IMR-90 (cell line): ENCODE measurements at regions not wholly inside any gene's neighbourhood (a gene's known extent, or its start where the extent isn't known, plus 50 kb on each side); places are given as distances from the start of the nearest gene placed in this dataset.
A peak's percentile ranks its signal among the peaks of the same experiment; 100 is the strongest.

Experiments used
- ATAC-seq: fragments of 200-7000 bp; cut with Tn5 transposase; 2 replicates; pipeline ENCODE4 v1.9.1; 2020; ENCODE audit warnings: low read depth, mild to moderate bottlenecking, moderate library complexity
- BruUV-seq: library from RNA; stranded (reverse); fragments of 400-500 nt; replicated peaks from 2 replicates; lab custom pipeline; 2021; lab: Mats Ljungman, UMichigan
- CTCF ChIA-PET: fragments of 300-600 bp; formaldehyde crosslinking; extraction: SDS; loops from one replicate; lab custom pipeline; 2021; ENCODE audit warnings: antibody characterized with exemption; lab: Yijun Ruan, JAX
- POLR2A ChIA-PET: fragments of 300-600 bp; sonication (Branson Sonifier 250); formaldehyde crosslinking; loops from one replicate; lab custom pipeline; 2022; ENCODE audit warnings: antibody characterized with exemption; ENCODE audit not compliant: unreplicated experiment; lab: Charles Lee
- DNase-seq: peaks from one replicate; pipeline ENCODE4 v3.0.0; 2013
- H2AFZ ChIP-seq: replicated peaks from 2 replicates; pipeline ENCODE3; 2013; ENCODE audit warnings: low read length, mild to moderate bottlenecking; ENCODE audit not compliant: poor library complexity
- H2AK5ac ChIP-seq: 2 replicates; pipeline ENCODE4 v1.6.1; 2013; ENCODE audit warnings: low read depth, low read length, inconsistent platforms
- H2AK9ac ChIP-seq: replicated peaks from 2 replicates; pipeline ENCODE3; 2013; ENCODE audit warnings: mild to moderate bottlenecking, low read depth, low read length, moderate library complexity; ENCODE audit not compliant: poor library complexity
- H2BK120ac ChIP-seq: 2 replicates; pipeline ENCODE4 v1.6.1; 2013; ENCODE audit warnings: low read depth, low read length, inconsistent platforms
- H2BK15ac ChIP-seq: 3 replicates; pipeline ENCODE4 v1.6.1; 2013; ENCODE audit warnings: low read depth, low read length, inconsistent platforms
- H2BK20ac ChIP-seq: 2 replicates; pipeline ENCODE4 v1.6.1; 2013; ENCODE audit warnings: low read depth, mild to moderate bottlenecking, inconsistent platforms, low read length, moderate library complexity
- H2BK5ac ChIP-seq: 2 replicates; pipeline ENCODE4 v1.6.1; 2013; ENCODE audit warnings: mild to moderate bottlenecking, low read depth, low read length, inconsistent platforms; ENCODE audit not compliant: poor library complexity, severe bottlenecking
- H3K14ac ChIP-seq: replicated peaks from 2 replicates; pipeline ENCODE4 v1.6.1; 2013; ENCODE audit warnings: low read depth, low read length, inconsistent platforms
- H3K18ac ChIP-seq: 2 replicates; pipeline ENCODE4 v1.6.1; 2013; ENCODE audit warnings: low read depth, low read length, control low read depth
- H3K23ac ChIP-seq: 2 replicates; pipeline ENCODE4 v1.6.1; 2013; ENCODE audit warnings: low read depth, low read length, inconsistent platforms
- H3K27ac ChIP-seq: 2 replicates; pipeline ENCODE4 v1.5.1; 2013; ENCODE audit warnings: mild to moderate bottlenecking, control low read depth, low read length; ENCODE audit not compliant: insufficient read depth
- H3K27me3 ChIP-seq: 2 replicates; pipeline ENCODE4 v1.6.1; 2013; ENCODE audit warnings: low read length; ENCODE audit not compliant: control insufficient read depth, insufficient read depth
- H3K36me3 ChIP-seq: 2 replicates; pipeline ENCODE4 v1.6.1; 2013; ENCODE audit warnings: low read length, mixed read lengths; ENCODE audit not compliant: control insufficient read depth, insufficient read depth
- H3K4ac ChIP-seq: 2 replicates; pipeline ENCODE4 v1.6.1; 2013; ENCODE audit warnings: low read depth, low read length, inconsistent platforms
- H3K4me1 ChIP-seq: 2 replicates; pipeline ENCODE4 v1.6.1; 2013; ENCODE audit warnings: low read length, mixed read lengths; ENCODE audit not compliant: control insufficient read depth, insufficient read depth
- H3K4me2 ChIP-seq: 2 replicates; pipeline ENCODE4 v1.6.1; 2013; ENCODE audit warnings: low read depth, mild to moderate bottlenecking, control low read depth, low read length, moderate library complexity
- H3K4me3 ChIP-seq: 2 replicates; pipeline ENCODE4 v1.5.1; 2013; ENCODE audit warnings: low read depth, mild to moderate bottlenecking, control low read depth, low read length, moderate library complexity; ENCODE audit not compliant: insufficient read depth
- H3K56ac ChIP-seq: 2 replicates; pipeline ENCODE4 v1.6.1; 2013; ENCODE audit warnings: low read length, inconsistent platforms; ENCODE audit not compliant: insufficient read depth; ENCODE audit errors: extremely low read depth
- H3K79me1 ChIP-seq, 2 experiments: 2 replicates each; pipeline ENCODE4 v1.6.1; 2013; ENCODE audit warnings: low read length in 2 of 2, inconsistent platforms in 1 of 2, low read depth in 1 of 2
- H3K9ac ChIP-seq: 2 replicates; pipeline ENCODE4 v1.6.1; 2013; ENCODE audit warnings: low read depth, low read length, control low read depth
- H3K9me1 ChIP-seq: 2 replicates; pipeline ENCODE4 v1.6.1; 2013; ENCODE audit warnings: low read length, inconsistent platforms; ENCODE audit not compliant: insufficient read depth
- H3K9me3 ChIP-seq: 2 replicates; pipeline ENCODE4 v1.6.1; 2013; ENCODE audit warnings: low read length; ENCODE audit not compliant: control insufficient read depth, insufficient read depth
- H4K20me1 ChIP-seq: 2 replicates; pipeline ENCODE4 v1.6.1; 2013; ENCODE audit warnings: low read length, inconsistent platforms; ENCODE audit not compliant: insufficient read depth
- H4K5ac ChIP-seq: 2 replicates; pipeline ENCODE4 v1.6.1; 2013; ENCODE audit warnings: mild to moderate bottlenecking, low read depth, low read length, control low read depth
- H4K8ac ChIP-seq, 2 experiments: 2 replicates each; pipeline ENCODE4 v1.6.1; 2013; ENCODE audit warnings: low read depth in 2 of 2, low read length in 2 of 2, control low read depth in 1 of 2, inconsistent platforms in 1 of 2
- H4K91ac ChIP-seq: 2 replicates; pipeline ENCODE4 v1.6.1; 2013; ENCODE audit warnings: low read depth, low read length, inconsistent platforms; ENCODE audit not compliant: insufficient read depth
- BHLHE40 ChIP-seq: fragments of 150-350 bp; IDR thresholded peaks from 2 replicates; pipeline ENCODE4 v1.6.1; 2016; ENCODE audit warnings: mild to moderate bottlenecking, low read depth, low read length
- CEBPB ChIP-seq: IDR thresholded peaks from 2 replicates; pipeline ENCODE4 v1.6.1; 2012; ENCODE audit warnings: low read depth, low read length, improper control_type of control experiment
- CHD1 ChIP-seq: IDR thresholded peaks from 2 replicates; pipeline ENCODE4 v1.6.1; 2012; ENCODE audit warnings: low read depth, low read length, improper control_type of control experiment
- CTCF ChIP-seq: conservative IDR thresholded peaks from 2 replicates; pipeline ENCODE4 v1.5.1; 2012; ENCODE audit warnings: mild to moderate bottlenecking, low read depth, low read length, improper control_type of control experiment
- ELK1 ChIP-seq: fragments of 150-350 bp; IDR thresholded peaks from 2 replicates; pipeline ENCODE4 v1.6.1; 2016; ENCODE audit warnings: low read depth, mild to moderate bottlenecking, low read length, moderate library complexity, borderline replicate concordance
- FOS ChIP-seq: fragments of 150-350 bp; IDR thresholded peaks from 2 replicates; pipeline ENCODE4 v1.6.1; 2016; ENCODE audit warnings: low read depth, low read length
- MXI1 ChIP-seq: IDR thresholded peaks from 2 replicates; pipeline ENCODE4 v1.6.1; 2012; ENCODE audit warnings: low read depth, mild to moderate bottlenecking, low read length, moderate library complexity, borderline replicate concordance
- NFE2L2 ChIP-seq: fragments of 150-350 bp; IDR thresholded peaks from 2 replicates; pipeline ENCODE4 v1.6.1; 2016; ENCODE audit warnings: low read depth, mild to moderate bottlenecking, low read length
- POLR2A ChIP-seq: IDR thresholded peaks from 2 replicates; pipeline ENCODE4 v1.6.1; 2012; ENCODE audit warnings: mild to moderate bottlenecking, low read depth, low read length
- RFX5 ChIP-seq: IDR thresholded peaks from 2 replicates; pipeline ENCODE4 v1.8.0; 2012; ENCODE audit warnings: low read depth, mild to moderate bottlenecking, low read length, moderate library complexity
- SMC3 ChIP-seq: fragments of 150-350 bp; IDR thresholded peaks from 2 replicates; pipeline ENCODE4 v1.6.1; 2016; ENCODE audit warnings: low read depth, mild to moderate bottlenecking, antibody characterized with exemption, low read length, moderate library complexity
- USF2 ChIP-seq: fragments of 150-350 bp; IDR thresholded peaks from 2 replicates; pipeline ENCODE4 v1.6.1; 2017; ENCODE audit warnings: mild to moderate bottlenecking, antibody characterized with exemption, low read length, low read depth
- WGBS, 2 experiments: methylation state at CpG; one replicate each; pipeline versions ENCODE4 v1.1.5 to v1.1.7; 2013; ENCODE audit warnings: missing lambda C conversion rate in 2 of 2; ENCODE audit not compliant: insufficient read length in 1 of 2; ENCODE audit errors: extremely low coverage in 2 of 2; 5-methylcytosine and 5-hydroxymethylcytosine counted together
- dilution Hi-C: fragments of 300-500 bp; cut with HindIII; formaldehyde crosslinking; loops from one replicate; pipeline ENCODE4 v1.14.3; 2018; ENCODE audit warnings: low sequenced_read_pairs; ENCODE audit not compliant: unreplicated experiment
- in situ Hi-C: fragments of 300-500 bp; cut with MboI; formaldehyde crosslinking; loops from 3 replicates; pipeline ENCODE4 v1.14.3; 2019; ENCODE audit warnings: low sequenced_read_pairs, inconsistent platforms, mixed read lengths
- intact Hi-C: fragments of 100-400 bp; cut with micrococcal nuclease; formaldehyde crosslinking; loops from 2 replicates; pipeline ENCODE4 v1.10.0; 2022

- ChIA-PET POLR2A (no interaction called here), CTCF (no interaction called here)
- Histone ChIP-seq H3K14ac (no peak overlapping the region), H2BK5ac (peak overlapping the region; percentile 24), H3K56ac (no peak overlapping the region), H4K5ac (no peak overlapping the region), H3K23ac (no peak overlapping the region), H2BK20ac (no peak overlapping the region), H3K9me3 (no peaks in the 10 kb centered on the region), H3K4me2 (no peak overlapping the region), H3K27me3 (no peaks in the 10 kb centered on the region), H3K9ac (no peak overlapping the region), H2AK5ac (no peak overlapping the region), H3K4me3 (no peak overlapping the region), H2BK120ac (no peak overlapping the region), H3K27ac (no peak overlapping the region), H3K4ac (no peak overlapping the region), H3K4me1 (peaks cover 2% of the 10 kb centered on the region; the same call in 1 of the 2 replicates), H3K79me1 (no peaks in the 10 kb centered on the region), H3K18ac (peak overlapping the region; percentile 44; the same call in 1 of the 2 replicates), H4K91ac (no peak overlapping the region), H4K8ac (no peak overlapping the region), H2AFZ (no peak overlapping the region), H3K36me3 (no peaks in the 10 kb centered on the region), H2AK9ac (no peak overlapping the region), H2BK15ac (no peak overlapping the region), H4K20me1 (no peaks in the 10 kb centered on the region), H3K9me1 (no peaks in the 10 kb centered on the region; the same call in 1 of the 2 replicates)
- dilution Hi-C loops: no loop called here
- in situ Hi-C loops: no loop called here
- intact Hi-C loops: no loop called here
- ATAC-seq (0 out of 2 replicates have a peak, but pooled peaks have one; percentile 21), DNase-seq (peak; percentile 14)
- no CpG with 5 or more reads among the region's 1 CpG for WGBS, 2 experiments
- BruUV-seq: no TSS peak
- TF ChIP-seq FOS (no peak), MXI1 (no peak), SMC3 (no peak), CTCF (no peak), POLR2A (no peak), ELK1 (no peak), NFE2L2 (no peak), CHD1 (no peak), USF2 (no peak), RFX5 (no peak), CEBPB (no peak), BHLHE40 (no peak)
Measured at GRCh38 chr9:79371948-79372555, 199.7 kb upstream of the TLE4 start.
